Ascending aorta (tissue), 2 donors: ENCODE measurements at regions not wholly inside any gene's neighbourhood (a gene's known extent, or its start where the extent isn't known, plus 50 kb on each side); places are given as distances from the start of the nearest gene placed in this dataset.

Experiments used
- DNase-seq, 2 donors: peaks; one replicate each; pipeline ENCODE4 v3.0.0-alpha.2; 2019; ENCODE audit warnings: low spot score in 2 of 2
- H3K27ac ChIP-seq, 2 donors: fragments of 200-600 bp; sonication (generic); one replicate each; pipeline ENCODE4 v1.5.1; 2016 to 2017; ENCODE audit warnings: mild to moderate bottlenecking in 1 of 2
- H3K27me3 ChIP-seq: fragments of 200-600 bp; sonication (generic); one replicate; pipeline ENCODE4 v1.5.1; 2017
- H3K36me3 ChIP-seq, 2 donors: fragments of 200-600 bp; sonication (generic); one replicate each; pipeline ENCODE4 v1.5.1; 2016
- H3K4me1 ChIP-seq, 2 donors: fragments of 200-600 bp; sonication (generic); one replicate each; pipeline ENCODE4 v1.5.1; 2016 to 2017; ENCODE audit warnings: mild to moderate bottlenecking in 1 of 2
- H3K4me3 ChIP-seq, 2 donors: fragments of 200-600 bp; sonication (generic); one replicate each; pipeline ENCODE4 v1.5.1; 2016 to 2017; ENCODE audit warnings: mild to moderate bottlenecking in 1 of 2
- H3K9me3 ChIP-seq, 2 donors: fragments of 200-600 bp; sonication (generic); one replicate each; pipeline ENCODE4 v1.5.1; 2016
- CTCF ChIP-seq, 3 experiments: fragments of 200-600 bp in 2 of 3; fragments of 450-650 bp in 1 of 3; sonication (generic) in 2 of 3; IDR thresholded peaks; one replicate each; pipeline ENCODE4 v1.5.1; 2016 to 2019; ENCODE audit warnings: antibody characterized with exemption in 3 of 3, mild to moderate bottlenecking in 1 of 3, moderate library complexity in 1 of 3
- intact Hi-C: fragments of 100-400 bp; cut with DNase I; formaldehyde crosslinking; loops from one replicate; pipeline ENCODE4 v1.15.1; 2023

GRCh38 chr13:61608138-61608537 lies 192.5 kb upstream of the PCDH20 start:
- H3K9me3 ChIP-seq, result no peaks in the 10 kb centered on the region
- no peaks in the 10 kb centered on the region for H3K27me3 ChIP-seq
- intact Hi-C loops, result no loop called here
- no peak overlapping the region for H3K27ac ChIP-seq
- DNase-seq, result no peak
- TF ChIP-seq CTCF (IDR thresholded peaks at IDR 0.05), result no peak
- H3K36me3 ChIP-seq, result no peaks in the 10 kb centered on the region
- H3K4me1 ChIP-seq, result no peaks in the 10 kb centered on the region
- no peak overlapping the region for H3K4me3 ChIP-seq

DNA sequence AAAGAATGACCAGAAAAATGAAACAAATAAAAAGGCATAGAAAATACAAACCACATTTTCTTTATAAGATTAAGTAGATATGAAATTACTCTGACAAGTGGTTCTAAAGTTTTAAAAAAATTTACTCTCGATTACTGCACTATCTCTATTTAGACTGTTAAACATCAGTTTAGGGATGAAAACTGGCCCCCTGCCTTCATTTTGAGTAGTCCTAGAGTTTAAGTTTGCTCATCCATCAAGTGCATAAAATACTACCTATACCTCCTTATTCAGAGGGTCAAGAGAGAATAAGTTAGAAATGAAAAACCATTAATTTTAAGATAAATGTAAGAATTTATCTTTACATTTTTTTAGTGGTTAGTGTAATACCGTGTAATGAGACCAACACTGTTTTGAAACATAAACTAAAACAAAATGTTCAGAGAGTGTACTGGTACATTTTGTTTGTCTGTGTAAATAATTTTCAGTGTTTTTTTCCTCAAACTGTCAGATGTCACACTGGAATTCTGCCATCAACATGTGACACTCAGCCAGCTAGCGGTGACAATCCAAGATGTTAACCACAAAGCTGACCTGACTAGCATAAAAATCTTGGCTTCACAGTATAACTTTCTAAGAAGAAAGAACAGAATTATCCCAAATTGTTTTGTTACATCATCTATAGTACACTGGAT lies 184.8 kb upstream of the PCDH20 start:
- Histone ChIP-seq H3K27ac (no peak overlapping the region), H3K27me3 (no peaks in the 10 kb centered on the region), H3K9me3 (no peaks in the 10 kb centered on the region), H3K4me3 (no peak overlapping the region), H3K36me3 (no peaks in the 10 kb centered on the region), H3K4me1 (no peaks in the 10 kb centered on the region)
- no peak for TF ChIP-seq CTCF (IDR thresholded peaks at IDR 0.05)
- no peak for DNase-seq
- intact Hi-C loops, result no loop called here

- H3K4me1 ChIP-seq, result no peaks in the 10 kb centered on the region
- H3K27ac ChIP-seq, result no peak overlapping the region
- intact Hi-C loops, result no loop called here
- no peaks in the 10 kb centered on the region for H3K36me3 ChIP-seq
- no peak for TF ChIP-seq CTCF (IDR thresholded peaks at IDR 0.05)
- H3K4me3 ChIP-seq, result no peak overlapping the region
- DNase-seq, result no peak
- no peaks in the 10 kb centered on the region for H3K27me3 ChIP-seq
- H3K9me3 ChIP-seq, result no peaks in the 10 kb centered on the region
These were observed 176.8 kb upstream of the PCDH20 start for GRCh38 chr13:61592489-61592888.

DNA sequence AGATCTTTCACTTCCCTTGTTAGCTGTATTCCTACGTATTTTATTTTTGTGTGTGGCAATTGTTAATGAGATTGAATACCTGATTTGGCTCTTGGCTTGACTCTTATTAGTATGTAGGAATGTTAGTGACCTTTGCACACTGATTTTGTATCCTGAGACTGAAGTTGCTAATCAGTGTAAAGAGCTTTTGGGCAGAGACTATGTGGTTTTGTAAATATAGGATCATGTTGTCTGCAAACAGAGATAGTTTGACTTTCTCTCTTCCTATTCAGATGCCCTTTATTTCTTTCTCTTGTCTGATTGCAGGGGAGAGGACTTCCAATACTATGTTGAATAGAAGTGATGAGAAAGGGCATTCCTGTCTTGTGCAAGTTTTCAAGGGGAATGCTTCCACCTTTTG lies 160.3 kb upstream of the PCDH20 start:
- no peak overlapping the region for H3K27ac ChIP-seq
- no peak for TF ChIP-seq CTCF (IDR thresholded peaks at IDR 0.05)
- DNase-seq, result no peak
- intact Hi-C loops, result no loop called here
- H3K9me3 ChIP-seq, result no peaks in the 10 kb centered on the region
- H3K36me3 ChIP-seq, result no peaks in the 10 kb centered on the region
- no peaks in the 10 kb centered on the region for H3K27me3 ChIP-seq
- no peaks in the 10 kb centered on the region for H3K4me1 ChIP-seq
- no peak overlapping the region for H3K4me3 ChIP-seq

- H3K27me3 ChIP-seq, result no peaks in the 10 kb centered on the region
These were observed 148.0 kb upstream of the PCDH20 start for GRCh38 chr13:61563645-61564044.

More at GRCh38 chr13:61563645-61564044, 148.0 kb upstream of the PCDH20 start:
- no peaks in the 10 kb centered on the region for H3K36me3 ChIP-seq
- TF ChIP-seq CTCF (IDR thresholded peaks at IDR 0.05), result no peak
- no peak overlapping the region for H3K27ac ChIP-seq
- no peaks in the 10 kb centered on the region for H3K4me1 ChIP-seq
- intact Hi-C loops, result no loop called here
- DNase-seq, result no peak
- no peak overlapping the region for H3K4me3 ChIP-seq
- H3K9me3 ChIP-seq, result no peaks in the 10 kb centered on the region
